Activated B cell treated with CpG ODN at 0.5 μM for 24 hours (primary cell): ENCODE measurements at regions not wholly inside any gene's neighbourhood (a gene's known extent, or its start where the extent isn't known, plus 50 kb on each side); places are given as distances from the start of the nearest gene placed in this dataset.

Source experiments
- ATAC-seq: fragments of 200-7000 bp; cut with Tn5 transposase; one replicate; pipeline ENCODE4 v1.10.0; 2021; ENCODE audit warnings: low read depth, mild to moderate bottlenecking, moderate library complexity
- CTCF ChIA-PET: fragments of 350-600 bp; sonication (Branson Sonifier 250); formaldehyde crosslinking; loops from one replicate; lab custom pipeline; 2021; ENCODE audit warnings: antibody characterized with exemption; lab: Charles Lee
- POLR2A ChIA-PET: fragments of 350-600 bp; sonication (Branson Sonifier 250); formaldehyde crosslinking; loops from one replicate; lab custom pipeline; 2021; ENCODE audit warnings: antibody characterized with exemption; lab: Charles Lee
- DNase-seq: peaks from one replicate; pipeline ENCODE4 v3.0.0; 2022
- H3K27ac Mint-ChIP-seq: one replicate; pipeline ENCODE4 v1.8.0; 2020; ENCODE audit warnings: mixed read lengths
- H3K27me3 Mint-ChIP-seq: one replicate; pipeline ENCODE4 v1.8.0; 2021; ENCODE audit warnings: mixed read lengths
- H3K36me3 Mint-ChIP-seq: one replicate; pipeline ENCODE4 v1.8.0; 2021; ENCODE audit warnings: low read depth, mixed read lengths
- H3K4me1 Mint-ChIP-seq: one replicate; pipeline ENCODE4 v1.8.0; 2021; ENCODE audit warnings: mixed read lengths
- H3K4me3 Mint-ChIP-seq: one replicate; pipeline ENCODE4 v1.8.0; 2020; ENCODE audit warnings: mild to moderate bottlenecking, mixed read lengths
- H3K9me3 Mint-ChIP-seq: one replicate; pipeline ENCODE4 v1.8.0; 2020; ENCODE audit warnings: mixed read lengths
- intact Hi-C: fragments of 100-400 bp; cut with micrococcal nuclease; formaldehyde crosslinking; loops from one replicate; pipeline ENCODE4 v1.15.1; 2024
- TF ChIP-seq, protein P1 (sequence below): fragments of 200-600 bp; IDR thresholded peaks from one replicate; pipeline ENCODE4 v1.8.0; 2022; ENCODE audit warnings: antibody characterized with exemption, mild to moderate bottlenecking

DNA sequence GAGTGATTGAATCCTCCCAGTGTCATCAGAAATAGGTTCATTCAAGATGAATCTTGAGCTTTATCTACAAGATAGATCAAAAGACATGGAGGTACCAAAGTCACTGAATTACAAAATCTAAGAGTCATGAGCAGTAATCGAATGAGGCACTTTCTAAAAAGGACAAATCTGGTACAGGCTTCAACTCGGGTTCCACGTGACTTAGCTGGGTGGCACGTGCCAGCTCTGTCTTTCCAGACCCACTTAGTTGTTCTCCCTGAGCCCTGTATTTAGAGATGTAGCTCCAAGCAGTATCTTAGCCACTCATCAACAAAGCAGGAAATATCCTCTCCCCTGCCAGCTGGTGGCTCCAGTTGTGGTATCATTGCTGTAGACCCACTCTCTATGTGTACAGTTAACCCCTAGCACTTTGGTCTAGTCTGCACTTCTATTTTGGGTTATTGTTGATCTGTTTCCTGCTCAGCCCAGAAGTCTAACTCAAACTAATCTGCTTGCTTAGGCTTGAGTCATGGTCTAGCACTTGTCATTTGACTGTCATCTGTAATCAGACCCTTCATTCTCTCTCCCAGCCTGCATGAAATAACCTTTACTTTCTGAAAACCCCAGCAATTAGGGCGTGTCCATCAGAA is 528.7 kb downstream of the ETS1 start:
- DNase-seq (no peak), ATAC-seq (no peak)
- Mint-ChIP-seq H3K4me3 (no peak overlapping the region), H3K4me1 (peaks cover 7% of the 10 kb centered on the region), H3K9me3 (no peaks in the 10 kb centered on the region), H3K27me3 (peaks cover 2% of the 10 kb centered on the region), H3K27ac (no peak overlapping the region), H3K36me3 (no peaks in the 10 kb centered on the region)
- intact Hi-C loops: no loop called here
- ChIA-PET POLR2A (no interaction called here), CTCF (no interaction called here)
- TF ChIP-seq, protein P1, sequence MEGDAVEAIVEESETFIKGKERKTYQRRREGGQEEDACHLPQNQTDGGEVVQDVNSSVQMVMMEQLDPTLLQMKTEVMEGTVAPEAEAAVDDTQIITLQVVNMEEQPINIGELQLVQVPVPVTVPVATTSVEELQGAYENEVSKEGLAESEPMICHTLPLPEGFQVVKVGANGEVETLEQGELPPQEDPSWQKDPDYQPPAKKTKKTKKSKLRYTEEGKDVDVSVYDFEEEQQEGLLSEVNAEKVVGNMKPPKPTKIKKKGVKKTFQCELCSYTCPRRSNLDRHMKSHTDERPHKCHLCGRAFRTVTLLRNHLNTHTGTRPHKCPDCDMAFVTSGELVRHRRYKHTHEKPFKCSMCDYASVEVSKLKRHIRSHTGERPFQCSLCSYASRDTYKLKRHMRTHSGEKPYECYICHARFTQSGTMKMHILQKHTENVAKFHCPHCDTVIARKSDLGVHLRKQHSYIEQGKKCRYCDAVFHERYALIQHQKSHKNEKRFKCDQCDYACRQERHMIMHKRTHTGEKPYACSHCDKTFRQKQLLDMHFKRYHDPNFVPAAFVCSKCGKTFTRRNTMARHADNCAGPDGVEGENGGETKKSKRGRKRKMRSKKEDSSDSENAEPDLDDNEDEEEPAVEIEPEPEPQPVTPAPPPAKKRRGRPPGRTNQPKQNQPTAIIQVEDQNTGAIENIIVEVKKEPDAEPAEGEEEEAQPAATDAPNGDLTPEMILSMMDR: no peak

DNA sequence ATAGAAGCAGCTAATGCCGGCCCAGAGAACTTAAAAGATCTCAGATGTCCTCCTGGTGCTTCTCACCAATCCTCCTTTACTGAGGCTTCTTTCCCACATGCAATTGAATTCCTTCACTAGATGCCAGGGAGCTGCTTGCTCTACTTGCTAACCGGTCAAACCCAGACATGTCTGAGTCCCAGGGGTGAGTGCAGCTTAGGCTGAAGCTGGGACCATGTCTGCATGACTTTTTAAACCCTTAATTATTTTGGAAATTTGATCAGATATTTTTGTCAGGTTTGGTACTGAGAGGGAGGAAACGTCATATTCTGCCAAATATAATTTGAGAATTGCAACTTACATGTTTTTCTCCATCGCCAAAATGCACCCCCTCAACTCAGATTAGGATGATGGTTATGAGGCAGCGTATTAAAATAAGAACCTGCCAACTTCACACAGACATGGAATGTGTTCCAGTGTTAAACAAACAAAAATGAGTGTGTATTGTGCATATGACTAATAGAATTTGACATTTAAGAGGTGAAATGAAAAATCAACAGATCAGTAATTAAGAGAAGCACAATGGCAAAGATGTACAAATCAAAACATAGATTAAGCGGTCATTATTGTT is 529.5 kb downstream of the ETS1 start:
- Mint-ChIP-seq H3K4me1 (peaks cover 15% of the 10 kb centered on the region), H3K27ac (no peak overlapping the region), H3K9me3 (no peaks in the 10 kb centered on the region), H3K27me3 (peaks cover 2% of the 10 kb centered on the region), H3K36me3 (no peaks in the 10 kb centered on the region), H3K4me3 (no peak overlapping the region)
- intact Hi-C loops: no loop called here
- ATAC-seq (no peak), DNase-seq (no peak)
- ChIA-PET CTCF (no interaction called here), POLR2A (no interaction called here)
- TF ChIP-seq, protein P1: no peak

DNA sequence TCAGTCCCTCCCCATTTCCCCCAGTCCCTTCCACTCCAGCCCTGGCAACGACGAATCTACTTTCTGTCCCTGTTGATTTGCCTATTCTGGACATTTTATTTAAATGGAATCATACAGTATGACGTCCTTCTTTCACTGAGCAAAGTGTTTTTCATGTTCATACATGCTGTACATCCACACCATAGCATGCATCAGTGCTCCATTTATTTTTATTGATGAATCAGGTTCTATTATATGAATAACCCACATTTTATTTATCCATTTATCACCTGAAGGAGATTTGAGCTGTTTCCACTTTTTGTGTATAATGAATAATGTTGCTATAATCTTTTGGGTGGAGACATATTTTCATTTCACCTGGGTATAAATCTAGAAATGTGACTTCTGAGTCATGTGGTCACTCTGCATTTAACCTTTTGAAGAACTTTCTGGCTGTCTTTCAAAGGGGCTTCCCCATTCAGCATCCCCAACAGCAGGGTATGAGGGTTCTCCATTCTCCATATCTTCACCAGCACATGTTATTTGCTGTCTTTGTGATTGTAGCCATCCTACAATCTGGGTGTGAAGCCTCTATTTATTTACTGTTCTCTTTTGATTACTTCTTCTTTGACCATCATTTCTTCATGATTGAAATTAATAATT is 531.7 kb downstream of the ETS1 start:
- intact Hi-C loops: no loop called here
- no peak for ATAC-seq
- no peak overlapping the region for H3K4me3 Mint-ChIP-seq
- peaks cover 22% of the 10 kb centered on the region for H3K4me1 Mint-ChIP-seq
- ChIA-PET POLR2A (no interaction called here), CTCF (interaction anchor here (1.2 kb wide), 1 partner anchor 102 kb away, joined by 4 read pairs; no protein-coding TSS in a partner anchor)
- H3K9me3 Mint-ChIP-seq: no peaks in the 10 kb centered on the region
- no peak for DNase-seq
- H3K36me3 Mint-ChIP-seq: no peaks in the 10 kb centered on the region
- no peak overlapping the region for H3K27ac Mint-ChIP-seq
- TF ChIP-seq, protein P1: no peak
- H3K27me3 Mint-ChIP-seq: no peaks in the 10 kb centered on the region

DNA sequence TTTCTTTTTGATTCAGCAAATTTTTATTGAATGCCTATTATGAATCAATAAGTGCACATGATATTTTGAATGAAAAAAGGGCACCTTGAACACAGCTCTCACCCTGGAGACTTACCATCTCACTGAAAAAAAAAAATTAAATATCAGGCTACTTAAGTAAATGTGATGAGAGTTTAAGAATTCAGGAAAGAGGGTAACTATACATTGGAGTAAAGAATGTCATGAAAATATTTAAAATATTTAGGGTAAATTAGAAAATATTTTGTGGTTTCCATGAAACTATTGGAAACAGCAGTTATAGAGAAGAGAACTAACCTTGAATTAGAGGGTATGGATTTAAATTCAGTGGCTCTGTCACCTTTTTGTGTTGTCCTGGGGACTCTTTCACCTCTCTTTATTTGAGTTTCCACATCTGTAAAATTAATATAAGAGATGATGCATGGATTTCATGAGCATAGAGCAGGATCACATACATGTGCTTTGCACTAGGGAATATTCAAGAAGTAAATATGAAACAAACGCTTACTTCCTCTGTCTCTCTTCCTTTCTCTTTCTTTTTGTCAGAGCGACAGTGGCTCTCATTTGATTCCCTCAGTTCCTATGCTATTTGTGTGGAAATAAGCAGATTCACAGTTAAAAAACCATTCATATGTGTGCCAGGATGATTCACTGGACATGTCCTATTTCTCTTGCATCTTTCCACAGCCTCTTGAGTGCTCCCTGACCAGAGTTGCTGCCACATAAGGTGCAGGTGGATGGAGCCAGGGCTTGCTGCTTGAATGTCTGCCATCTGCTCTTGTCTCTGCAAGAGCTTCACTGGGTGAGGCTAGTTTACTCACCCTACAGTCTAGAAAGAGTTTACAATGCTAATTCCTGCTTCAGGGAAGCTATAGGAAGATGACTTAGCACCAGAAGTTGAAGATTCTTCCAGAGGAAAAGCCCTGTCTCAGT is 533.1 kb downstream of the ETS1 start:
- CTCF ChIA-PET: no interaction called here
- Mint-ChIP-seq H3K27me3 (no peaks in the 10 kb centered on the region), H3K4me3 (peak overlapping the region; percentile 79), H3K4me1 (peaks cover 22% of the 10 kb centered on the region), H3K36me3 (no peaks in the 10 kb centered on the region), H3K27ac (peak overlapping the region; percentile 79), H3K9me3 (no peaks in the 10 kb centered on the region)
- DNase-seq (no peak), ATAC-seq (peak; percentile 37)
- TF ChIP-seq, protein P1: no peak
- POLR2A ChIA-PET: no interaction called here
- intact Hi-C loops: no loop called here
